Natural killer cell treated with Interleukin-12 subunit alpha and Interleukin-12 subunit beta and Interleukin-15 and Interleukin-18, amount 100 ng/mL, for 72 hours (primary cell): ENCODE measurements at regions not wholly inside any gene's neighbourhood (a gene's known extent, or its start where the extent isn't known, plus 50 kb on each side); places are given as distances from the start of the nearest gene placed in this dataset.
A peak's percentile ranks its signal among the peaks of the same experiment; 100 is the strongest.

Experiments used
- ATAC-seq, 2 donors: fragments of 150-1000 bp; cut with Tn5 transposase in 1 of 2; sonication (Bioruptor Pico), chemical (Tn5 transposase) in 1 of 2; 2 replicates each; pipeline ENCODE4 v1.10.0; 2021
- DNase-seq: peaks from one replicate; pipeline ENCODE4 v3.0.0; 2022; ENCODE audit warnings: low spot score
- H3K27ac Mint-ChIP-seq, 2 donors: 1 replicate in 1 of 2; 2 replicates in 1 of 2; pipeline ENCODE4 v1.8.0; 2022; ENCODE audit warnings: mixed read lengths in 2 of 2, mild to moderate bottlenecking in 1 of 2, moderate library complexity in 1 of 2
- H3K27me3 Mint-ChIP-seq, 2 donors: 1 replicate in 1 of 2; 2 replicates in 1 of 2; pipeline ENCODE4 v1.8.0; 2022; ENCODE audit warnings: mixed read lengths in 2 of 2
- H3K36me3 Mint-ChIP-seq: one replicate; pipeline ENCODE4 v1.8.0; 2022; ENCODE audit warnings: mixed read lengths
- H3K4me1 Mint-ChIP-seq, 2 donors: 1 replicate in 1 of 2; 2 replicates in 1 of 2; pipeline ENCODE4 v1.8.0; 2022; ENCODE audit warnings: low read depth in 2 of 2, mixed read lengths in 2 of 2, mild to moderate bottlenecking in 1 of 2
- H3K4me3 Mint-ChIP-seq: one replicate; pipeline ENCODE4 v1.8.0; 2022; ENCODE audit warnings: mixed read lengths
- H3K9me3 Mint-ChIP-seq: 2 replicates; pipeline ENCODE4 v1.8.0; 2022; ENCODE audit warnings: mixed read lengths

DNA sequence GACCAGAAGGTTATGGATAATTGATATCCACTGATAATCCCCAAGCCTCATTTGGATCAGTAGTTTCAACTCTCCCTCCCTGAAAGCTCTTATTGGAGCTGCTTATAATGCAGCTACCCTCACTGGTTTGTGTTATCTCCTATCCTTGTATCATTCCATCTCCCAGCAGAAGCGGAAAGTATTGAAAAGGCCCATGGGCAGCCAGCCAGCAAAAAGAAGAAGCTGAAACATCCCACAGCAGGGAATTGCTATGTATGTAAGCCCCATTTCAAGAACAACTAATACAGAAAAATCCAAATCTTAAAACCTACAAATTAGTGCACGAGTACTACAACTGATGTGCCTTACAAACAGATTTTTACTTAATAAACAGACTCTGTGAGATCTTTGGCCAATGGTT is 269.0 kb upstream of the ECI2 start:
- H3K4me3 Mint-ChIP-seq, result no peak overlapping the region
- DNase-seq, result no peak

DNA sequence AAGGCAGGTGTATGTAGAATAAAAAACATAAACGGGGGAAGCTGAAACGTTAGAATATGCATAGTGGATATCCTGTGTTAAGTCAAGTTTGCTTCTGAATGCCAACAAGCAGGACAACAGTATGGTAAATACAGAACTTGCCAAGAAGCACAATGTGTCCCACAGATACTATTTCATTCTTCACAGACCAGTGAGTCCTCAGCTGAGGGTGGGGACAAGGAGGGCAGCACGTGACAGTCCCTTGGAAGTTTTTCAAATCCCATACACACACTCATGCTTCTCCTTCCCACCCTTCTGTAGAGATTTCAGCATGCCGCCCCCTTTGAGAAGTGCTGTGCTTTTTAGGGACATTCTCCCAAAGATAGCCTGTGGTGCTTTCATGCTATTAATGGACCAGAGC is 268.5 kb upstream of the ECI2 start:
- ATAC-seq (no peak), DNase-seq (no peak)
- Mint-ChIP-seq H3K4me1 (peaks cover 3 to 5% of the 10 kb centered on the region in 2 donors), H3K9me3 (peaks cover 10% of the 10 kb centered on the region), H3K4me3 (no peak overlapping the region), H3K27ac (no peak overlapping the region), H3K36me3 (peaks cover 9% of the 10 kb centered on the region), H3K27me3 (peaks cover 21 to 49% of the 10 kb centered on the region in 2 donors)

More for the DNA sequence above, 269.0 kb upstream of the ECI2 start:
- Mint-ChIP-seq H3K27me3 (peaks cover 21 to 51% of the 10 kb centered on the region in 2 donors), H3K4me1 (peaks cover 3 to 5% of the 10 kb centered on the region in 2 donors), H3K36me3 (peaks cover 9% of the 10 kb centered on the region), H3K27ac (no peak overlapping the region), H3K9me3 (peaks cover 10% of the 10 kb centered on the region)
- ATAC-seq, result no peak

GRCh38 chr6:4403023-4403752 is 267.8 kb upstream of the ECI2 start:
- Mint-ChIP-seq H3K4me3 (no peak overlapping the region), H3K36me3 (peaks cover 3% of the 10 kb centered on the region), H3K4me1 (peaks cover 3 to 5% of the 10 kb centered on the region in 2 donors), H3K27me3 (peaks cover 21 to 42% of the 10 kb centered on the region in 2 donors), H3K27ac (no peak overlapping the region), H3K9me3 (peaks cover 7% of the 10 kb centered on the region)
- ATAC-seq (no peak), DNase-seq (no peak)

- no peak for DNase-seq
- Mint-ChIP-seq H3K27ac (no peak overlapping the region), H3K36me3 (no peaks in the 10 kb centered on the region), H3K4me1 (peaks cover 0 to 5% of the 10 kb centered on the region in 2 donors), H3K27me3 (peaks cover 18 to 36% of the 10 kb centered on the region in 2 donors), H3K9me3 (peaks cover 7% of the 10 kb centered on the region), H3K4me3 (no peak overlapping the region)
- no peak for ATAC-seq
These were observed 267.2 kb upstream of the ECI2 start for GRCh38 chr6:4402477-4402976.

DNA sequence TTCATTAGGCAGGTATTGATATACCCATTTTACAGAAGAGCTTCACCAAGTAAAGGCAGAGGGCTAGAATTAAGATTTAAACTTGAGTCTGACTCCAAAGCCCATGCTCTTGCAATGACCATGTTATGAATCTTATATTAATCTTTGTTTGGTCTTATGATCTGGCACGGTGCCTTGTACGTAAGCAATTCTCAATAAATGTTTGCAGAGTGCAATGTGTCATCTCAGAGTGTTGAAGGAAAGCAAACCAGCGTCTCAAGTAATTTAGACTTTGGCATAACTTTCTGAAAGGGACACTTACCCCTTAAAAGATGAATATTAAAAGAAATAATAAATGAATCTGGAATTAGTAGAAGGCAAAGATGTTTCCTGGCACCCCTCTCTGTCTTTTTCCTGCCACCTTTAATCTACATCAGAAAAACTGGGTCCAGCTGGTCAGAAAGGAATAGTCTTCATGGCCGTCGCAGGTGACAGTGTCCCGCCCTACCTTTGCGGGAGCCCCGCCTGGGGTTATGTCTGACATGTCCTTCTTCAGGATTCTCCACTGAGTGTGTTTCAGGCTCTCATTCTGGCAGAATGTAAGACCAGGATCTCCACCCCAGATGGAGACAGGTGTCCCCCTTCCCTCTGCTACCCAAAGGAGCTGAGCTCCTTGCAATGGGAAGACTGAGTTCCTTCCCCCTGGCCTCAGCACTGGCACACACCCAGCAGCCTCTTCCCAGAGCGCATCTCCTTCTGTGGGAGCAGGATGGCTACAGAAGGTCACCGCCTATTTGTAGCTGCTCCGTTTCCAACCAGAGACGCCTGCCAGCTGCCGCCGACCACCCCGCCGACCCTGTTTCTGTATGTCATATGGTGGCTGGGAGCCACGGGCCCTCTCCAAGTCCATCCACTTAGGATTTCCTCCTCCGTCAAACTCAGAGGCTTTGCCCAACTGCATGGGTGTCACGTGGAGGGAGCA is 266.3 kb upstream of the ECI2 start:
- Mint-ChIP-seq H3K27ac (no peak overlapping the region), H3K27me3 (peaks cover 18 to 27% of the 10 kb centered on the region in 2 donors), H3K9me3 (peaks cover 1% of the 10 kb centered on the region), H3K4me3 (no peak overlapping the region), H3K4me1 (peaks cover 0 to 5% of the 10 kb centered on the region in 2 donors), H3K36me3 (no peaks in the 10 kb centered on the region)
- ATAC-seq (no peak), DNase-seq (no peak)

- peaks cover 0 to 5% of the 10 kb centered on the region in 2 donors for H3K4me1 Mint-ChIP-seq
- no peaks in the 10 kb centered on the region for H3K9me3 Mint-ChIP-seq
- H3K36me3 Mint-ChIP-seq, result no peaks in the 10 kb centered on the region
- peak in 1 of 2 donors; percentile 40 for ATAC-seq
- H3K27me3 Mint-ChIP-seq, result peaks cover 23 to 32% of the 10 kb centered on the region in 2 donors
- H3K27ac Mint-ChIP-seq, result no peak overlapping the region
- DNase-seq, result no peak
- no peak overlapping the region for H3K4me3 Mint-ChIP-seq
These were observed 264.3 kb upstream of the ECI2 start for GRCh38 chr6:4399656-4400055.

- DNase-seq, result no peak
- H3K9me3 Mint-ChIP-seq, result no peaks in the 10 kb centered on the region
- peaks cover 0 to 5% of the 10 kb centered on the region in 2 donors for H3K4me1 Mint-ChIP-seq
- no peak for ATAC-seq
- no peak overlapping the region for H3K27ac Mint-ChIP-seq
- no peaks in the 10 kb centered on the region for H3K36me3 Mint-ChIP-seq
- peaks cover 25 to 36% of the 10 kb centered on the region in 2 donors for H3K27me3 Mint-ChIP-seq
- no peak overlapping the region for H3K4me3 Mint-ChIP-seq
These were observed 263.4 kb upstream of the ECI2 start for GRCh38 chr6:4398791-4399190.

GRCh38 chr6:4397307-4397706 is 261.9 kb upstream of the ECI2 start:
- no peak overlapping the region for H3K4me3 Mint-ChIP-seq
- no peak for DNase-seq
- no peak for ATAC-seq
- H3K4me1 Mint-ChIP-seq, result peaks cover 0 to 2% of the 10 kb centered on the region in 2 donors
- H3K27me3 Mint-ChIP-seq, result peaks cover 24 to 33% of the 10 kb centered on the region in 2 donors
- no peaks in the 10 kb centered on the region for H3K36me3 Mint-ChIP-seq
- H3K27ac Mint-ChIP-seq, result no peak overlapping the region
- no peaks in the 10 kb centered on the region for H3K9me3 Mint-ChIP-seq

- no peak overlapping the region for H3K27ac Mint-ChIP-seq
- H3K4me1 Mint-ChIP-seq, result no peaks in the 10 kb centered on the region
- DNase-seq (no peak), ATAC-seq (no peak)
- no peaks in the 10 kb centered on the region for H3K36me3 Mint-ChIP-seq
- no peaks in the 10 kb centered on the region for H3K9me3 Mint-ChIP-seq
- no peak overlapping the region for H3K4me3 Mint-ChIP-seq
- H3K27me3 Mint-ChIP-seq, result peaks cover 21 to 37% of the 10 kb centered on the region in 2 donors
These were observed 260.7 kb upstream of the ECI2 start for GRCh38 chr6:4396044-4396443.

DNA sequence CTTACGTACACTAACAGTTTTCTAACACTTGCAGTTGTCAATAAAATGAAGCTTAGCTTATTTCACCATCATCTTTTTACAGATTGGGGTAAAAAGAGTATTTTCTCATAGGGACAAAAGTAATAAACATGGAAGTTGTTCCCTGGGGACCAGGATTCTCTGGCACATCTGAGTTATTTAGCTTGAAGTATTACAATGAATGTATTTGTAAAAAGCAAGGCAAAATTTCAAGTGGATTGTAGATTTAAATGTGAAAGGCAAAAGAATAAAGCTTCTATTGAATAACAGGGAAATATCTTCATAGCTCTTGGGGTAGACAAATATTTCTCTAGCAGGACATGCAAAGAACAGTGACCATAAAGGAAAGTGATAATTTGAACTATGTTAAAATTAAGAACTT is 260.0 kb upstream of the ECI2 start:
- no peak for ATAC-seq

GRCh38 chr6:4394786-4395185 is 259.4 kb upstream of the ECI2 start:
- no peaks in the 10 kb centered on the region for H3K9me3 Mint-ChIP-seq
- H3K27ac Mint-ChIP-seq, result no peak overlapping the region
- no peaks in the 10 kb centered on the region for H3K4me1 Mint-ChIP-seq
- DNase-seq (no peak), ATAC-seq (no peak)
- H3K36me3 Mint-ChIP-seq, result no peaks in the 10 kb centered on the region
- peaks cover 20 to 33% of the 10 kb centered on the region in 2 donors for H3K27me3 Mint-ChIP-seq
- no peak overlapping the region for H3K4me3 Mint-ChIP-seq

More for the DNA sequence above, 260.0 kb upstream of the ECI2 start:
- no peaks in the 10 kb centered on the region for H3K4me1 Mint-ChIP-seq
- H3K27ac Mint-ChIP-seq, result no peak overlapping the region
- peaks cover 22 to 33% of the 10 kb centered on the region in 2 donors for H3K27me3 Mint-ChIP-seq
- no peaks in the 10 kb centered on the region for H3K9me3 Mint-ChIP-seq
- no peak overlapping the region for H3K4me3 Mint-ChIP-seq
- DNase-seq, result no peak
- H3K36me3 Mint-ChIP-seq, result no peaks in the 10 kb centered on the region

DNA sequence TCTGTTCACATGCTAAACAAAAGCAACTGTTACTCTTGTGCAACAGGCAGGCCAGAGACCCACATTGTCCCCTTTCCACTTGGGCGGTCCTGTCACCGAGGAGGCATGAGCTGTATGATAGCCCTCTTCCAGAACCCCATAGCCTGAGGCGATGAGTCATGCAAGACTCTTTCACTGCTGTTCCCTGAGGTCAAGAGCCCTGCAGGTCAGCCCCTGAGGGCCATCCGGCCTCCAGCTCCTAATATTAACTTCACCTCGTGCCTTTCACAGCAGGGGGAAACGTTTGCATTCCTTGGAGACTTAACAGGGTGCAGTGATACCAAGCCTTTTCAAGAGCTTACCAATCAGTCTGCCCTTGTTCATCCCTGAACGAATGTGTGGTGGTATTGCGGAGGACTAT is 253.3 kb upstream of the ECI2 start:
- Mint-ChIP-seq H3K27ac (no peak overlapping the region), H3K27me3 (peaks cover 12 to 38% of the 10 kb centered on the region in 2 donors), H3K4me3 (no peak overlapping the region), H3K9me3 (peaks cover 8% of the 10 kb centered on the region), H3K36me3 (peaks cover 10% of the 10 kb centered on the region), H3K4me1 (no peaks in the 10 kb centered on the region)
- no peak for ATAC-seq
- no peak for DNase-seq

GRCh38 chr6:4384656-4385055 is 249.3 kb upstream of the ECI2 start:
- H3K4me1 Mint-ChIP-seq, result no peaks in the 10 kb centered on the region
- ATAC-seq, result no peak
- H3K36me3 Mint-ChIP-seq, result peaks cover 35% of the 10 kb centered on the region
- no peak for DNase-seq
- H3K27ac Mint-ChIP-seq, result no peak overlapping the region
- peaks cover 18% of the 10 kb centered on the region for H3K9me3 Mint-ChIP-seq
- H3K4me3 Mint-ChIP-seq, result no peak overlapping the region
- peaks cover 23 to 38% of the 10 kb centered on the region in 2 donors for H3K27me3 Mint-ChIP-seq
